Stimulated activated naive CD8-positive, alpha-beta T cell treated with anti-CD3 and anti-CD28 coated beads, Interleukin-15, Interleukin-2, amounts not matched to agents 100 ng/mL and 50 ng/mL, for 24 hours (primary cell): ENCODE measurements at regions not wholly inside any gene's neighbourhood (a gene's known extent, or its start where the extent isn't known, plus 50 kb on each side); places are given as distances from the start of the nearest gene placed in this dataset.
"Not testable (repeated sequence)": the region's sequence is repeated elsewhere in the genome, so short reads cannot be mapped to it uniquely, and the experiment has no call there.

Source experiments
- H3K27ac Mint-ChIP-seq: one replicate; pipeline ENCODE4 v1.8.0; 2021; ENCODE audit warnings: mild to moderate bottlenecking, mixed read lengths
- H3K27me3 Mint-ChIP-seq: one replicate; pipeline ENCODE4 v1.8.0; 2021; ENCODE audit warnings: mixed read lengths
- H3K36me3 Mint-ChIP-seq: one replicate; pipeline ENCODE4 v1.8.0; 2021; ENCODE audit warnings: low read depth, mixed read lengths
- H3K4me1 Mint-ChIP-seq: one replicate; pipeline ENCODE4 v1.8.0; 2021; ENCODE audit warnings: low read depth, mixed read lengths
- H3K4me3 Mint-ChIP-seq: one replicate; pipeline ENCODE4 v1.8.0; 2021; ENCODE audit warnings: mild to moderate bottlenecking, mixed read lengths
- H3K9me3 Mint-ChIP-seq: one replicate; pipeline ENCODE4 v1.8.0; 2021; ENCODE audit warnings: mixed read lengths

DNA sequence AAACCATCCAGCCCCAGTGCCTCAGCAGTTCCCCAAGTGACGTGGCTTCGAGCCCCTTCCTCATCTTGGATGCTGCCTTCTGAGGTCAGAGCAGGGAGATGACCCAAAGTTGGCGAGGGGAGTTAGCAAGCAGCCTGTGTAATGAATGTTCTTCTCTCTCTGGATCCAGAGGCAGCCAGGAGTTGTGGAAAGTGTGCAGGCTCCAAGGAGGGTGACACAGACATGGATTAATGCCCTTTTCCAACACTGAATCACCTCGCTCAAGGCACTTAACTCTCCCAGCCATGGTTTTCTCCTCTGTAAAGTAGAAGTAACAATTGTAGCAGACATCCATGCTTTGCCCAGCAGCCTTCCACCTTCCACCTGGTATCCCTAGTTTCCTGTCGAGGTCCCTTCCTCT lies 64.6 kb upstream of the HAND1 start:
- no peaks in the 10 kb centered on the region for H3K36me3 Mint-ChIP-seq
- H3K4me3 Mint-ChIP-seq: no peak overlapping the region
- no peak overlapping the region for H3K27ac Mint-ChIP-seq
- no peaks in the 10 kb centered on the region for H3K9me3 Mint-ChIP-seq
- H3K4me1 Mint-ChIP-seq: no peaks in the 10 kb centered on the region
- H3K27me3 Mint-ChIP-seq: peaks cover 7% of the 10 kb centered on the region

DNA sequence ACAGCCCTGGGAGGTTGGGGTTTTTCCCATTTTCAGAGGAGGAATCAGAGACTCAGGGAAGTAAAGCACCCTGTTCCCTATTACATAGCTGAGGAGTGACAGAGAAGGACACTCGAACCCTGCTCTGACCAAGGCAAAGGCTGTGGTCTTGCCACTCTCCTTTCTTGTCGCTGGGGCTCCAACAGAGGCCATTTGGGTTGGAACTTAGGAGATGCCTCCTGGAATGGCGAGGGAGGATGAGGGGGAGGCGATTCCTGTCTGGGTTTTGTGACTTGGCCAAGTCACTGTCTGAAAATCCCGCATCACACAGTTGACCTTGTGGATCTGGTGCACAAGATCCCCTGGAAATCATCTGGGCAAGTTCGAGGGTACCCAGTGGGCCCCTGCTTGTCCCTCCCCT lies 64.0 kb upstream of the HAND1 start:
- no peak overlapping the region for H3K4me3 Mint-ChIP-seq
- peaks cover 12% of the 10 kb centered on the region for H3K27me3 Mint-ChIP-seq
- H3K4me1 Mint-ChIP-seq: no peaks in the 10 kb centered on the region
- no peaks in the 10 kb centered on the region for H3K36me3 Mint-ChIP-seq
- H3K27ac Mint-ChIP-seq: no peak overlapping the region
- no peaks in the 10 kb centered on the region for H3K9me3 Mint-ChIP-seq

GRCh38 chr5:154541553-154541952 lies 63.5 kb upstream of the HAND1 start:
- H3K9me3 Mint-ChIP-seq: no peaks in the 10 kb centered on the region
- no peak overlapping the region for H3K27ac Mint-ChIP-seq
- no peaks in the 10 kb centered on the region for H3K36me3 Mint-ChIP-seq
- H3K27me3 Mint-ChIP-seq: peaks cover 13% of the 10 kb centered on the region
- no peak overlapping the region for H3K4me3 Mint-ChIP-seq
- no peaks in the 10 kb centered on the region for H3K4me1 Mint-ChIP-seq

- Mint-ChIP-seq H3K36me3 (no peaks in the 10 kb centered on the region), H3K9me3 (no peaks in the 10 kb centered on the region), H3K27ac (no peak overlapping the region), H3K4me3 (no peak overlapping the region), H3K27me3 (peaks cover 13% of the 10 kb centered on the region), H3K4me1 (no peaks in the 10 kb centered on the region)
Observed at GRCh38 chr5:154540600-154540999, 62.6 kb upstream of the HAND1 start.

- no peaks in the 10 kb centered on the region for H3K36me3 Mint-ChIP-seq
- H3K27ac Mint-ChIP-seq: no peak overlapping the region
- no peaks in the 10 kb centered on the region for H3K9me3 Mint-ChIP-seq
- H3K4me1 Mint-ChIP-seq: no peaks in the 10 kb centered on the region
- H3K4me3 Mint-ChIP-seq: no peak overlapping the region
- H3K27me3 Mint-ChIP-seq: peaks cover 16% of the 10 kb centered on the region
Observed at GRCh38 chr5:154538492-154538891, 60.5 kb upstream of the HAND1 start.

DNA sequence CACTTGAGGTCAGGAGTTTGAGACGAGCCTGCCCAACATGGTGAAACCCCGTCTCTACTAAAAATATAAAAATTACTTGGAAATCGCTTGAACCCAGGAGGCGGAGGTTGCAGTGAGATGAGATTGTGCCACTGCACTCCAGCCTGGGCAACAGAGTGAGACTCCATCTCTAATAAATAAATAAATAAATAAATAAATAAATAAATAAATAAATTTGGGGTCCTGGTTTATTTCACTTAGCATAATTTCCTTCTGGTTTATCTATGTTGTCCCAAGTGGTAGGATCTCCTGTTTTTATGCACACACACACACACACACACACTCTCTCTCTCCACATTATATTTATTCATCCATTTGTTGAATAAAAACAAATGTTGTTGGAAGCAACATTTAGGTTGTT lies 58.4 kb upstream of the HAND1 start:
- peaks cover 22% of the 10 kb centered on the region for H3K27me3 Mint-ChIP-seq
- not testable (repeated sequence) for H3K4me3 Mint-ChIP-seq, H3K4me1 Mint-ChIP-seq, H3K36me3 Mint-ChIP-seq, H3K27ac Mint-ChIP-seq, H3K9me3 Mint-ChIP-seq

- Mint-ChIP-seq H3K27me3 (peaks cover 28% of the 10 kb centered on the region), H3K9me3 (no peaks in the 10 kb centered on the region), H3K27ac (no peak overlapping the region), H3K4me3 (no peak overlapping the region), H3K4me1 (no peaks in the 10 kb centered on the region), H3K36me3 (no peaks in the 10 kb centered on the region)
Observed at GRCh38 chr5:154535535-154535934, 57.5 kb upstream of the HAND1 start.

- Mint-ChIP-seq H3K4me3 (no peak overlapping the region), H3K9me3 (no peaks in the 10 kb centered on the region), H3K27ac (no peak overlapping the region), H3K4me1 (no peaks in the 10 kb centered on the region), H3K36me3 (no peaks in the 10 kb centered on the region), H3K27me3 (peaks cover 28% of the 10 kb centered on the region)
Observed at GRCh38 chr5:154534457-154535050, 56.5 kb upstream of the HAND1 start.

DNA sequence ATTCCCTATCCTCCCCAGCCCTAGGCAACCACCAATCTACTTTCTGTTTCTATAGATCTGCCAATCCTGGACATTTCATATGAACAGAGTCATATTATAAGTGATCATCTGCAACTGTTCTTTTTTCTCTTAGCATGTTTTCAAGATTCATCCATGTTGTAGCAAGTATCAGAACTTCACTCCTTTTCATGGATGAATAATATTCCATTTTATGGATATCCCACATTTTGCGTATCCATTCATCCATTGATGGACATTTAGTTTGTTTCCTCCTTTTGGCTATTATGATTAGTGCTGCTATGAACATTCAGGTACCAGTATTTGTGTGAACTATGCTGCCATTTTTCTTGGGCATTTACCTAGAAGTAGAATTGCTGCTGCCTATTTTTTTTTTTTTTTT lies 51.3 kb upstream of the HAND1 start:
- Mint-ChIP-seq H3K27me3 (peaks cover 24% of the 10 kb centered on the region), H3K27ac (no peak overlapping the region), H3K9me3 (no peaks in the 10 kb centered on the region), H3K36me3 (no peaks in the 10 kb centered on the region), H3K4me3 (no peak overlapping the region), H3K4me1 (no peaks in the 10 kb centered on the region)

- Mint-ChIP-seq H3K4me1 (no peaks in the 10 kb centered on the region), H3K27ac (no peak overlapping the region), H3K4me3 (no peak overlapping the region), H3K36me3 (no peaks in the 10 kb centered on the region), H3K9me3 (no peaks in the 10 kb centered on the region), H3K27me3 (peaks cover 26% of the 10 kb centered on the region)
Observed at GRCh38 chr5:154528005-154528594, 50.1 kb upstream of the HAND1 start.
